ENCODE measurements at regions not wholly inside any gene's neighbourhood (a gene's known extent, or its start where the extent isn't known, plus 50 kb on each side); places are given as distances from the start of the nearest gene placed in this dataset.

DNA sequence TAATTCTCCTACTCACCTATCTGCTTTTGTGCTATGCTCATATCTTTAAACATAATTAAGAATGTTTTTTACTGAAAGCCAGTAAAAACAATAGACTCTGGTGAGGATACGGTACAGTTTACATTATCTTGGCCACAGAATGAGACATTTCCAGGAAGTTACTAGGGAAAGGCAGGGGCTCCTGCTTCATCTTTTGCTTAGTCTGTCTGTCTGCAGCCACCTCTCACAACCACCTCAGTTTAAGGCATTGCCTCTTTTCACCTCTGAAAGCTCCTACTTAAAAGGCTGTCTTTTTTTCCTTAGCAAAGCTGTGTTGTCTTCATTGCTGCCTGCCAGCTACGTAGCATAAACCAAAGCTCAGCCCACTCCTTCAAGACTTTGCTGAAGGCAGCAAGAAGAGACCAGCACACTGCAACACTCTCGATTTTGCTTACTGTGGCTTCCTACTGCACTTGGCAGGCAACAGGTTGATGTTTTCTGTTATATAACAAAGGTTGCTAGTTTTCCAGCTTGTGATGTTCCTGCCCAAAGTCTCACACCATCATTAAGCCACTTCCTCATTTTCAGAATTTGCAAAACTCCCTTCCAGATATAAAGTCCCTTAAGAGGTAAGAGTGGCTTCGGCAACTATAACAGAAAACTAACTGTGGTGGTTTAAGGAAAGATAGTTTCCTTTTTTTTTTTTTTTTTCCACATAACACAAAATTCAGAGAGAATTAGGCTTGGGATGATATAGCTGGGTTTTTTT lies 432.9 kb downstream of the GRXCR1 start:
- H3K27ac ChIP-seq (ENCODE audit: extremely low read depth, low read depth, low read length) = no peak overlapping the region
- no peaks in the 10 kb centered on the region for H3K9me3 ChIP-seq (ENCODE audit: control insufficient read depth, insufficient read depth, low read depth, low read length)
- H3K4me3 ChIP-seq (ENCODE audit: low read depth, low read length) = no peak overlapping the region
- ChIA-PET CTCF (no interaction called here), POLR2A (no interaction called here)
- TF ChIP-seq, protein P1, sequence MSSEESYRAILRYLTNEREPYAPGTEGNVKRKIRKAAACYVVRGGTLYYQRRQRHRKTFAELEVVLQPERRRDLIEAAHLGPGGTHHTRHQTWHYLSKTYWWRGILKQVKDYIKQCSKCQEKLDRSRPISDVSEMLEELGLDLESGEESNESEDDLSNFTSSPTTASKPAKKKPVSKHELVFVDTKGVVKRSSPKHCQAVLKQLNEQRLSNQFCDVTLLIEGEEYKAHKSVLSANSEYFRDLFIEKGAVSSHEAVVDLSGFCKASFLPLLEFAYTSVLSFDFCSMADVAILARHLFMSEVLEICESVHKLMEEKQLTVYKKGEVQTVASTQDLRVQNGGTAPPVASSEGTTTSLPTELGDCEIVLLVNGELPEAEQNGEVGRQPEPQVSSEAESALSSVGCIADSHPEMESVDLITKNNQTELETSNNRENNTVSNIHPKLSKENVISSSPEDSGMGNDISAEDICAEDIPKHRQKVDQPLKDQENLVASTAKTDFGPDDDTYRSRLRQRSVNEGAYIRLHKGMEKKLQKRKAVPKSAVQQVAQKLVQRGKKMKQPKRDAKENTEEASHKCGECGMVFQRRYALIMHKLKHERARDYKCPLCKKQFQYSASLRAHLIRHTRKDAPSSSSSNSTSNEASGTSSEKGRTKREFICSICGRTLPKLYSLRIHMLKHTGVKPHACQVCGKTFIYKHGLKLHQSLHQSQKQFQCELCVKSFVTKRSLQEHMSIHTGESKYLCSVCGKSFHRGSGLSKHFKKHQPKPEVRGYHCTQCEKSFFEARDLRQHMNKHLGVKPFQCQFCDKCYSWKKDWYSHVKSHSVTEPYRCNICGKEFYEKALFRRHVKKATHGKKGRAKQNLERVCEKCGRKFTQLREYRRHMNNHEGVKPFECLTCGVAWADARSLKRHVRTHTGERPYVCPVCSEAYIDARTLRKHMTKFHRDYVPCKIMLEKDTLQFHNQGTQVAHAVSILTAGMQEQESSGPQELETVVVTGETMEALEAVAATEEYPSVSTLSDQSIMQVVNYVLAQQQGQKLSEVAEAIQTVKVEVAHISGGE (tag by site-specific recombination; conservative IDR thresholded peaks at IDR 0.05; ENCODE audit: low read depth) = no peak
- TF ChIP-seq ZNF624 (tag by site-specific recombination; IDR thresholded peaks at IDR 0.05) (no peak), KLF8 (tag by site-specific recombination; IDR thresholded peaks at IDR 0.05) (no peak), ZNF768 (tag by site-specific recombination; IDR thresholded peaks at IDR 0.05) (no peak), KLF7 (tag by site-specific recombination; IDR thresholded peaks at IDR 0.05; ENCODE audit: borderline replicate concordance) (no peak), MEIS1 (CRISPR knock-in tag; IDR thresholded peaks at IDR 0.05; ENCODE audit: borderline replicate concordance) (no peak), ZFP3 (tag by site-specific recombination; IDR thresholded peaks at IDR 0.05; ENCODE audit: low read depth) (no peak), ZNF776 (tag by site-specific recombination; IDR thresholded peaks at IDR 0.05; ENCODE audit: borderline replicate concordance) (no peak), ZFP37 (tag by site-specific recombination; IDR thresholded peaks at IDR 0.05) (no peak), ZBTB20 (tag by site-specific recombination; IDR thresholded peaks at IDR 0.05) (no peak)
- TF ChIP-seq, protein P2, sequence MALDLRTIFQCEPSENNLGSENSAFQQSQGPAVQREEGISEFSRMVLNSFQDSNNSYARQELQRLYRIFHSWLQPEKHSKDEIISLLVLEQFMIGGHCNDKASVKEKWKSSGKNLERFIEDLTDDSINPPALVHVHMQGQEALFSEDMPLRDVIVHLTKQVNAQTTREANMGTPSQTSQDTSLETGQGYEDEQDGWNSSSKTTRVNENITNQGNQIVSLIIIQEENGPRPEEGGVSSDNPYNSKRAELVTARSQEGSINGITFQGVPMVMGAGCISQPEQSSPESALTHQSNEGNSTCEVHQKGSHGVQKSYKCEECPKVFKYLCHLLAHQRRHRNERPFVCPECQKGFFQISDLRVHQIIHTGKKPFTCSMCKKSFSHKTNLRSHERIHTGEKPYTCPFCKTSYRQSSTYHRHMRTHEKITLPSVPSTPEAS (tag by site-specific recombination; IDR thresholded peaks at IDR 0.05) = no peak
- TF ChIP-seq, protein P3, sequence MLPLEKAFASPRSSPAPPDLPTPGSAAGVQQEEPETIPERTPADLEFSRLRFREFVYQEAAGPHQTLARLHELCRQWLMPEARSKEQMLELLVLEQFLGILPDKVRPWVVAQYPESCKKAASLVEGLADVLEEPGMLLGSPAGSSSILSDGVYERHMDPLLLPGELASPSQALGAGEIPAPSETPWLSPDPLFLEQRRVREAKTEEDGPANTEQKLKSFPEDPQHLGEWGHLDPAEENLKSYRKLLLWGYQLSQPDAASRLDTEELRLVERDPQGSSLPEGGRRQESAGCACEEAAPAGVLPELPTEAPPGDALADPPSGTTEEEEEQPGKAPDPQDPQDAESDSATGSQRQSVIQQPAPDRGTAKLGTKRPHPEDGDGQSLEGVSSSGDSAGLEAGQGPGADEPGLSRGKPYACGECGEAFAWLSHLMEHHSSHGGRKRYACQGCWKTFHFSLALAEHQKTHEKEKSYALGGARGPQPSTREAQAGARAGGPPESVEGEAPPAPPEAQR (tag by site-specific recombination; IDR thresholded peaks at IDR 0.05) = no peak
- no peaks in the 10 kb centered on the region for H3K4me1 ChIP-seq (ENCODE audit: control insufficient read depth, insufficient read depth, low read length)
- no peaks in the 10 kb centered on the region for H3K36me3 ChIP-seq (ENCODE audit: control insufficient read depth in 2 of 2, insufficient read depth in 1 of 2, low read length in 2 of 2)

DNA sequence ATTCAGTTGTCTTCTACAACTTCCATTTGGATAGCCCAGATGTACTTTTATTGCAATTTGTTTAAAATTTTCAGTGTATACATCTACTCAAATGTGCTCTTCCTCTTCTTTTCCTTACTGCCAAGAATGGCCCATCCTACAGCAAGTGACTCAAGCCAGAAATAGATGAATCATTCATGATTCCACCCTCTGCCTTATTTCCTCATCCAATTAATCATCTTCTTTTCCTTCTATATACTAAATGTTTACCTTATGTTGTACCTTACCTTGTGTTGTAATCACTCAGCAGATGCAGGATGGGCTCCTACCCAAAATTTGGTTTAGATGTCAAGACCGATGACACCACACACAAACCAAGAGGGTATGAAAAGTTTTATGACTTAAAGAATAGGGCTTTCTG lies 437.8 kb downstream of the GRXCR1 start:
- no peak overlapping the region for H3K27ac ChIP-seq (ENCODE audit: extremely low read depth, low read depth, low read length)

More for the DNA sequence above, 437.8 kb downstream of the GRXCR1 start:
- ChIA-PET CTCF (no interaction called here), POLR2A (no interaction called here)
- TF ChIP-seq, protein P4, sequence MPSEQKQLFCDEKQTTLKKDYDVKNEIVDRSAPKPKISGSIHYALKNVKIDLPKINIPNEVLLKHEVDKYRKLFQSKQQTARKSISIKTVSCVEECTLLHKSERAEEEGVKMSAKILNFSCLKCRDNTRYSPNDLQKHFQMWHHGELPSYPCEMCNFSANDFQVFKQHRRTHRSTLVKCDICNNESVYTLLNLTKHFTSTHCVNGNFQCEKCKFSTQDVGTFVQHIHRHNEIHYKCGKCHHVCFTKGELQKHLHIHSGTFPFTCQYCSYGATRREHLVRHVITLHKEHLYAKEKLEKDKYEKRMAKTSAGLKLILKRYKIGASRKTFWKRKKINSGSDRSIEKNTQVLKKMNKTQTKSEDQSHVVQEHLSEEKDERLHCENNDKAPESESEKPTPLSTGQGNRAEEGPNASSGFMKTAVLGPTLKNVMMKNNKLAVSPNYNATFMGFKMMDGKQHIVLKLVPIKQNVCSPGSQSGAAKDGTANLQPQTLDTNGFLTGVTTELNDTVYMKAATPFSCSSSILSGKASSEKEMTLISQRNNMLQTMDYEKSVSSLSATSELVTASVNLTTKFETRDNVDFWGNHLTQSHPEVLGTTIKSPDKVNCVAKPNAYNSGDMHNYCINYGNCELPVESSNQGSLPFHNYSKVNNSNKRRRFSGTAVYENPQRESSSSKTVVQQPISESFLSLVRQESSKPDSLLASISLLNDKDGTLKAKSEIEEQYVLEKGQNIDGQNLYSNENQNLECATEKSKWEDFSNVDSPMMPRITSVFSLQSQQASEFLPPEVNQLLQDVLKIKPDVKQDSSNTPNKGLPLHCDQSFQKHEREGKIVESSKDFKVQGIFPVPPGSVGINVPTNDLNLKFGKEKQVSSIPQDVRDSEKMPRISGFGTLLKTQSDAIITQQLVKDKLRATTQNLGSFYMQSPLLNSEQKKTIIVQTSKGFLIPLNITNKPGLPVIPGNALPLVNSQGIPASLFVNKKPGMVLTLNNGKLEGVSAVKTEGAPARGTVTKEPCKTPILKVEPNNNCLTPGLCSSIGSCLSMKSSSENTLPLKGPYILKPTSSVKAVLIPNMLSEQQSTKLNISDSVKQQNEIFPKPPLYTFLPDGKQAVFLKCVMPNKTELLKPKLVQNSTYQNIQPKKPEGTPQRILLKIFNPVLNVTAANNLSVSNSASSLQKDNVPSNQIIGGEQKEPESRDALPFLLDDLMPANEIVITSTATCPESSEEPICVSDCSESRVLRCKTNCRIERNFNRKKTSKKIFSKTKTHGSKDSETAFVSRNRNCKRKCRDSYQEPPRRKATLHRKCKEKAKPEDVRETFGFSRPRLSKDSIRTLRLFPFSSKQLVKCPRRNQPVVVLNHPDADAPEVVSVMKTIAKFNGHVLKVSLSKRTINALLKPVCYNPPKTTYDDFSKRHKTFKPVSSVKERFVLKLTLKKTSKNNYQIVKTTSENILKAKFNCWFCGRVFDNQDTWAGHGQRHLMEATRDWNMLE (tag by site-specific recombination; conservative IDR thresholded peaks at IDR 0.05; ENCODE audit: low read depth) = no peak
- TF ChIP-seq FEZF1 (tag by site-specific recombination; IDR thresholded peaks at IDR 0.05) = no peak
- Histone ChIP-seq H3K4me1 (ENCODE audit: control insufficient read depth, insufficient read depth, low read length) (no peaks in the 10 kb centered on the region), H3K36me3 (ENCODE audit: control insufficient read depth in 2 of 2, insufficient read depth in 1 of 2, low read length in 2 of 2) (no peaks in the 10 kb centered on the region), H3K4me3 (ENCODE audit: low read depth, low read length) (no peak overlapping the region), H3K9me3 (ENCODE audit: control insufficient read depth, insufficient read depth, low read depth, low read length) (no peaks in the 10 kb centered on the region)
